ENCODE measurements at regions not wholly inside any gene's neighbourhood (a gene's known extent, or its start where the extent isn't known, plus 50 kb on each side); places are given as distances from the start of the nearest gene placed in this dataset.

DNA sequence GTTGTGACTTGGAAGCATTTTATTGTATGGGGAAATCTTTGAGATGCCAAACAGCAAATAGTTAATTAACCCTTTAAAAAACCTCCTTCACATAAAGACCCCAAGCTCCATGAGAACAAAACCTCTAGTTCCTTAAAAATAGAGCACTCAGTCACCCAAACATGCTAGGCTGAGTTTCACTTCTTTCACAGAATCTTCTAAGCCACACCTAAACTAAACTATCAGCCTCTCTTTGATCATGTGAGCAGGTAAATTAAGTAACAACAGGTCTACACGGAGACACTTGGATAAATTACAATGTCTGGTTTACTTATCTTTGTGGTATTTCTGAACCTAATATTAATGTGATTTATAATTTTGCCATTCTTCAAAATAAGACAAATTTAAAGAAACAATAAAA is 205.2 kb upstream of the MARCKS start:
- BruUV-seq (replicated peaks) = no TSS peak
- H3K79me2 ChIP-seq (ENCODE audit: insufficient read depth, low read length) = no peaks in the 10 kb centered on the region
- ChIA-PET CTCF (no interaction called here), POLR2A (no interaction called here), RAD21 (ENCODE audit: low non-redundant PET in 1 of 2, low total read pairs in 2 of 2, uncharacterized antibody in 2 of 2, unreplicated experiment in 2 of 2) (no interaction called here)
- no peak overlapping the region for H3K27ac ChIP-seq (ENCODE audit: low read depth, low read length)
- H4K20me1 ChIP-seq (ENCODE audit: insufficient read depth) = no peaks in the 10 kb centered on the region
- H3K27me3 ChIP-seq (ENCODE audit: insufficient read depth, low read length) = no peaks in the 10 kb centered on the region
- TF ChIP-seq ZFX (IDR thresholded peaks at IDR 0.05) (no peak), EZH2 (IDR thresholded peaks at IDR 0.05) (no peak), SRF (IDR thresholded peaks at IDR 0.05; ENCODE audit: low read depth) (no peak), ZNF274 (IDR thresholded peaks at IDR 0.05; ENCODE audit: low read depth, low read length) (no peak), RAD21 (IDR thresholded peaks at IDR 0.05; ENCODE audit: low read depth) (no peak), YY1 (IDR thresholded peaks at IDR 0.05; ENCODE audit: extremely low read depth, insufficient replicate concordance, low read depth, low read length) (no peak), CEBPB (IDR thresholded peaks at IDR 0.05; ENCODE audit: low read depth) (no peak), EGR1 (IDR thresholded peaks at IDR 0.05; ENCODE audit: low read depth) (no peak), JUND (IDR thresholded peaks at IDR 0.05) (no peak), POLR2A (IDR thresholded peaks at IDR 0.05; ENCODE audit: borderline replicate concordance, extremely low read depth, insufficient read depth, insufficient read length) (no peak), CBX3 (IDR thresholded peaks at IDR 0.05; ENCODE audit: low read depth) (no peak)
- TF ChIP-seq, protein P1, sequence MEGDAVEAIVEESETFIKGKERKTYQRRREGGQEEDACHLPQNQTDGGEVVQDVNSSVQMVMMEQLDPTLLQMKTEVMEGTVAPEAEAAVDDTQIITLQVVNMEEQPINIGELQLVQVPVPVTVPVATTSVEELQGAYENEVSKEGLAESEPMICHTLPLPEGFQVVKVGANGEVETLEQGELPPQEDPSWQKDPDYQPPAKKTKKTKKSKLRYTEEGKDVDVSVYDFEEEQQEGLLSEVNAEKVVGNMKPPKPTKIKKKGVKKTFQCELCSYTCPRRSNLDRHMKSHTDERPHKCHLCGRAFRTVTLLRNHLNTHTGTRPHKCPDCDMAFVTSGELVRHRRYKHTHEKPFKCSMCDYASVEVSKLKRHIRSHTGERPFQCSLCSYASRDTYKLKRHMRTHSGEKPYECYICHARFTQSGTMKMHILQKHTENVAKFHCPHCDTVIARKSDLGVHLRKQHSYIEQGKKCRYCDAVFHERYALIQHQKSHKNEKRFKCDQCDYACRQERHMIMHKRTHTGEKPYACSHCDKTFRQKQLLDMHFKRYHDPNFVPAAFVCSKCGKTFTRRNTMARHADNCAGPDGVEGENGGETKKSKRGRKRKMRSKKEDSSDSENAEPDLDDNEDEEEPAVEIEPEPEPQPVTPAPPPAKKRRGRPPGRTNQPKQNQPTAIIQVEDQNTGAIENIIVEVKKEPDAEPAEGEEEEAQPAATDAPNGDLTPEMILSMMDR (IDR thresholded peaks at IDR 0.05 in 2 of 3, conservative IDR thresholded peaks at IDR 0.05 in 1 of 3; ENCODE audit: borderline replicate concordance in 1 of 3, insufficient read depth in 1 of 3, low read depth in 2 of 3, low read length in 2 of 3) = no peak
- TF ChIP-seq, protein P2, sequence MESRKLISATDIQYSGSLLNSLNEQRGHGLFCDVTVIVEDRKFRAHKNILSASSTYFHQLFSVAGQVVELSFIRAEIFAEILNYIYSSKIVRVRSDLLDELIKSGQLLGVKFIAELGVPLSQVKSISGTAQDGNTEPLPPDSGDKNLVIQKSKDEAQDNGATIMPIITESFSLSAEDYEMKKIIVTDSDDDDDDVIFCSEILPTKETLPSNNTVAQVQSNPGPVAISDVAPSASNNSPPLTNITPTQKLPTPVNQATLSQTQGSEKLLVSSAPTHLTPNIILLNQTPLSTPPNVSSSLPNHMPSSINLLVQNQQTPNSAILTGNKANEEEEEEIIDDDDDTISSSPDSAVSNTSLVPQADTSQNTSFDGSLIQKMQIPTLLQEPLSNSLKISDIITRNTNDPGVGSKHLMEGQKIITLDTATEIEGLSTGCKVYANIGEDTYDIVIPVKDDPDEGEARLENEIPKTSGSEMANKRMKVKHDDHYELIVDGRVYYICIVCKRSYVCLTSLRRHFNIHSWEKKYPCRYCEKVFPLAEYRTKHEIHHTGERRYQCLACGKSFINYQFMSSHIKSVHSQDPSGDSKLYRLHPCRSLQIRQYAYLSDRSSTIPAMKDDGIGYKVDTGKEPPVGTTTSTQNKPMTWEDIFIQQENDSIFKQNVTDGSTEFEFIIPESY (IDR thresholded peaks at IDR 0.05; ENCODE audit: extremely low read depth, insufficient replicate concordance, low read length) = no peak
- no peak overlapping the region for H3K9ac ChIP-seq (ENCODE audit: low read length)
- DNase-seq (ENCODE audit: low read depth, low spot score) (no peak), ATAC-seq (no peak)
- H3K4me1 ChIP-seq (ENCODE audit: control insufficient read depth in 1 of 2, insufficient read depth in 2 of 2, low read length in 2 of 2) = peaks cover 0 to 7% of the 10 kb centered on the region in 2 experiments; a peak in 2 of 4 replicates
- H3K4me2 ChIP-seq (ENCODE audit: low read length) = no peak overlapping the region
- H3K4me3 ChIP-seq (replicated peaks in 1 of 2; ENCODE audit: low read depth in 1 of 2, low read length in 2 of 2) = no peak overlapping the region
- intact Hi-C loops (cut with micrococcal nuclease) = no loop called here
- no peak overlapping the region for H2AFZ ChIP-seq (ENCODE audit: low read depth, low read length, poor library complexity, severe bottlenecking)
- H3K36me3 ChIP-seq (ENCODE audit: control insufficient read depth in 1 of 2, insufficient read depth in 2 of 2, low read length in 2 of 2) = no peaks in the 10 kb centered on the region
- no peaks in the 10 kb centered on the region for H3K9me3 ChIP-seq (ENCODE audit: control insufficient read depth in 1 of 2, insufficient read depth in 1 of 2, low read depth in 1 of 2, low read length in 2 of 2)
- H3K9me2 ChIP-seq (ENCODE audit: insufficient read depth) = no peaks in the 10 kb centered on the region
